GM21786 (cell line): ENCODE measurements at regions not wholly inside any gene's neighbourhood (a gene's known extent, or its start where the extent isn't known, plus 50 kb on each side); places are given as distances from the start of the nearest gene placed in this dataset.
A peak's percentile ranks its signal among the peaks of the same experiment; 100 is the strongest.

Source experiments
- ATAC-seq: cut with Tn5 transposase; IDR thresholded peaks from one replicate; pipeline ENCODE4 v1.9.1; 2021; ENCODE audit not compliant: unreplicated experiment

DNA sequence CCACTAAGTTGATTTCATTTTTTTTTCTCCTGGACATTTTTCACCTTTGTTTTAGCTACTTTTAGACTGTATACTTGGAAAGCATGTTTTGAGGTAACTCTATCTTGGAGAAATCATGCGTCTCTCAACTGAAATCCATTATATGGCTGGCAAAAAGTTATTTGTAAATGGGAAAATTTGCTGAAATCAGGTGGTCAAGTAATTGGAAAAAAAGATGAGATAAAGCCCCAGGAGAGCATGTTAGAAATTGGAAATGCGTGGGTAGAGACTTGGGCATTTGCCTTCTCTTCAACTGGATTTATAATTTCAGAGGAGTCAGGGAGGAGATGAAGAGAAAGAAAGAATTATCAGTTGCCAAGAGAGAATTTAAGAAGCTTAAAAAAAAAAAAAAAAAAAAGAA, 217.1 kb upstream of the MAP3K7 start:
- ATAC-seq: no peak

DNA sequence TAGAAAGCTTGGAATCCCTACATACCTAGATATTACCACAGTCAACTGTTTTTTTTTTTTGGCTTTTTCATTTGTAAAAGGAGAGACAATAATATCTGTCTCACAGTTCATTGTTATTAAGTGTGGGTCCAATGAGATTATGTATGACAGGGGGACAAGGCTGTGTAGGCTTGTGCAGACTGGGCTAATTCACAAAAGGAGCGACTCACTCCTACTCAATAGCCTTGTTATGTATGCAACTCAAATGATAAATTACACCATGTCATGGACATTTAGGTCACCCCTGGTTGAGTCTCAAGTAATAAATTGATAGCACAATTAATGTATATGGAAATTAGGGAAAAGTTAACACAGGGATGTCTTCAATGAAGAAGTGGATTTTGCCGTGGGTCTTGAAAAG, 208.2 kb upstream of the MAP3K7 start:
- no peak for ATAC-seq

DNA sequence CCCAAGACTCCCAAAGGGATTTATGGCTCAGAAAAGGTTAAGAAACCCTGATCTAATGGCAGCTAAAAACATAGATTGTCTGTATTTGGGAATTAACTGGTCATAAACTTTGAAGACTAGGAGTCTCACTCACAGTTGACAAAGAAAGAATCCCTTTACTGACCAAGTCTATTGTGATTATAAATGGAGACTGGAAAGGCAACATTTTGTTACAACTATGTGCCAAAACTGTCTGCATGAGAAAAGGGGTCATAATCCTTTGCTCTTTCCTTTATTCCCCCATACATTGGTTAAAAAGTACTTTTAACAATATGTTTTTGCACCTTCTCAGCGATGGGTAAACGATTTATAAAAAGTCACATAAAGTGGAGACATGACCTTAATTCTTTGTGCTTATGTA, 206.9 kb upstream of the MAP3K7 start:
- no peak for ATAC-seq

DNA sequence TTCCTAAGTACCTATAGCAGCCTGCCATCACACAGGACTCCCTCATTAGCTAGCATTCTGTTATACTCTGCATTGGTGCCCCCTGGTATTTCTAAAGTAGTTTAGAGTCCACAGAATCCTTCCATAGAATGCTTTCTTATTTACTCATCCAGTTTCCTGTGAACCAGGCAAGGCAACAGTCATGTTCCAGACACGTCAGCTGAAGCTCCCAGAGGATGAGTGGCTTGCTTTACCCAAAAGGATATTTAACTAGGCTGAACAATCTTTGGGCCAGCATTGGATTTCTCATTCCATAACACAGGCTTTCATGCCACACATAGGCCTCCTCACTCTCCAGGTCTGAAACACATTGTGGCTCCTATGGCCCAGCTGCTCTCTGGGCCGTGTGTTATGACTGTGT, 203.8 kb upstream of the MAP3K7 start:
- no peak for ATAC-seq

DNA sequence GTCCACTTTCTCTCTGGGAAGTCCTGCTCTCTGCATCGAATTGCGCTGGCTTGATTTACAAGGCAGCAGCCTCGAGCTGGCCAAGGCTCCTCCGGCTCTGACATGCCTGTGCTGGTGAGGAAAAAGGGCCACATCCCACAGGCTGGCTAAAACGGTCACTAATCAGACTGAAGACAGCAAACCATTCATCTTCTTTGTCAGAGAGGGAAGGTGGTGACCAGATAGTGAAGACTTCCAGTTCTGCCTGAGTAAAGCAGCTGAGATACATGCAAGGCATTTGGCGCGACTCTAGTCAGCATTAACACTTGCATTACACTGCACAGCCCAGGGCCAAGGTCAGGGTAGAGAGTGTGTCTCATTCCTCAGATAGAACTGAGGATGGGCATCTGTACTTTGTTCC, 203.2 kb upstream of the MAP3K7 start:
- ATAC-seq: no peak

DNA sequence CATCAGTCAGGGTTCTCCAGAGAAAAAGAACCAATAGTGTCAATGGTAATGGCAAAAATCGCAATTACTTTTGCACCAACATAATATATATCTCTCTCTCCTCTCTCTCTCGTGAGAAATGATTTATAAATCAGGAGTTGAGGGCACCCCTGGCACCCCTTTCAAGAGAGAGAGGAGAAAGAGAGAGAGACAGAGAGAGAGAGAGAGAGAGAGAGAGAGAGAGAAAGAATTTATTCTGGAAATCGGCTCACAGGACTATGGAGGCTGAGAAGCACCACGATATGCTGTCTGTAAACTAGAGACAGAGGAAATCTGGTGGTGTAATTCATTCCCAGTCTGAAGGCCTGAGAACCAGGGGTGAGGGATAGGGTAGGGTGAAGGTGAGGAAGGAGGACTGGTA, 201.9 kb upstream of the MAP3K7 start:
- no peak for ATAC-seq

DNA sequence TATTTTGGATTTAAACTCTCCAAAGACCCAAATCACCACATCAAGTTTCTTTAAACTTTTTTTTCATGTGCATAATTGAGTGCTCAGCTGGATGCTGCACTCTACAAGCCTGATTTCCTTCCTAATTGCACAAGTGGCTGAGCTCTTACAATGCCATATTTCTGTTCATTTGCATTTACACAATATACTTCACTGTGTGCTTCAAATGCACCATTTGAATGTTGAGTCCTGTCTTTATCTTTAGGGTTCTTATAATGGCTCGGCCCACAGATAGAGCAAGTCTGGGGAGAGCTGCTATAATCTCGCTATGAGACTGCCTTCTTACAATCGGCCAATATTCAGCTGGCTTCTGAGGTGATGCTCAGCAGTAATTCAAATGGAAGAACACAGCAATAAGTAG, 200.6 kb upstream of the MAP3K7 start:
- no peak for ATAC-seq

DNA sequence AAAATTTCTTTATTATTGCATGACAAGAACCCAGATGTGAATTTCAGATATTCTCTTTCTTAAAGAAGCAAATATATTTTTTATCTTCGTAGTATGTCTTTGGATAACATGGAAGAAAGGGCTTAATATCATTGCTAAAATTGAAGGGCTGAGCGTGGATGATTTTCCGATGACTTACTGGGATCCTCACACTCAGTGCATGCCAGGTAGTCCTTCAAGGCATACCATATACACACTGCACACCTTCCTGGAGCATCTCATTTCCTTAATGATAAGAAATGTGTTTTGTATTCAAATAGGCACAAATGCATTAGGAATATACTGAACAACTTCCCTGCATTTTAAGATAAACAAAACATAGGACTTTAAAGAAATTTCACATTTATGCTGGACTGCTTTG, 193.9 kb upstream of the MAP3K7 start:
- ATAC-seq: no peak

DNA sequence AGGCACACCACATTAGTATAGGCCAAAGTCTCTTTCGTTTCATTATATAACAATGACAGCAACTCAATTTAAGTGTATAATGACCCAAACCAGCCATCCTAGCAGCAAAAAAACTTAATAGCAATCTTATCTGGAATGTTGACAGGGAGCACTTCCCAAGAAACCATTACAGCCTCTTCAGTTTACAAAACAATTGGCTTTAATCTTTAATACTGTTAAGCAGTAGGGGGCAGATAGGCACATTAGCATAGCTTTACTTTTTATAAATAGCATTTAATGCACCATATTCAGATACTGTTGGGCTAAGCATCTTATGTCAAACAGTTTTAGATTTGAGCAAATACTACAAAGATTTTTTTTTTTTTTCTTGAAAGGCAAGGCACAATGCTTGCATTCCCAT, 193.3 kb upstream of the MAP3K7 start:
- ATAC-seq: no peak

DNA sequence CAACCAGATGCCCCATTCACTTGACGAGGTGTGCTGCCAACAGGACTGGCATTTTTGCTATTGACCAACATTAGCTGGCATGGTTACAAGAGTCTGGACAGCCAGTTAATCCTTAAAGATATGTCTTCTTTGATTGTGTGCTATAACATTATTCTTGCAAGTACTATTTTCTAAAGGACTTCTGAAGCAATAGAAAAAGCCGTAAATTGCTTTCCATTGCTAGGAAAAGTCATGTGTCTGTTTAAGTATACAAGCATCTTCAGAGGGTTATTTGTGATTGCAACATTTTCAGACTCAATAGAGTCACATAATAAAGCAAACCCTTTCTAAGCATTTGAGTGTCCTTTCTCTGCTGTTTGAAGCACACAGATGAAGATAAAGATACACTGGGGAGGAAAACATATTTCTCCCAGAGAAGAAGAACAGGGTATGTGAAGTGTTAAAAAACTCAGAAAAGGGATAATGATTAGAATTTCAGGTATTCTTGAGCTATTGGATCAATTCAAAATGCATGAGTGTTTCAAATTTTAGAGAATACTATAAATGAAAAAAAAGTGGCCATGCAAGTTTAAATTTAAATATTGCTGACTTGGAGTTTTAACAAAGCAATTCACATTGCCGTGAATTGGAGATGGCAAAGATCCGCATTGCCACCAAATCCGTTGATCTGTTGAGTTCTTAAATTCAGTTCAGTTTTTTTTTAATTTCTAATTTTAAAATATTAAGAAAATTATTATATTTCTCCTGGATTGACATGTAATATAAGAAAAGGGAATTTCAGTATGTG, 191.7 kb upstream of the MAP3K7 start:
- no peak for ATAC-seq

DNA sequence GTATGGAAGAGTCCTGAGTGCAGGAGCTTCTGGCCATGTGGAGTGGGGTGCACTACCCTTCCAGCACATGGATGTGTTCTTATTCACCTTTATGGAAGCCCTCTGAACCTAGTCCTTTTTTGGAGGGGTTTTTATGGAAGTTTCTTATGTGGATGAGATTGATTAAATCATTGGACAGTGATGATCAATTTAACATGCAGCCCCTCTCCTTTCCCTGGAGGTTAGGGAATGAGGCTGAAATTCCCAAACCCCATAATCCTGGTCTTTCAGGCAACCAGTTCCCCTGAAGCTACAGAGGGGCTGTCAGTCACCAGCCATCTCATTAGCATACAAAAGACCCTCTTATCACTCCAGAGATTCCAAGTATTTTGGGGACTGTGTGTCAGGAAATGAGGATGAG, 183.9 kb upstream of the MAP3K7 start:
- no peak for ATAC-seq

DNA sequence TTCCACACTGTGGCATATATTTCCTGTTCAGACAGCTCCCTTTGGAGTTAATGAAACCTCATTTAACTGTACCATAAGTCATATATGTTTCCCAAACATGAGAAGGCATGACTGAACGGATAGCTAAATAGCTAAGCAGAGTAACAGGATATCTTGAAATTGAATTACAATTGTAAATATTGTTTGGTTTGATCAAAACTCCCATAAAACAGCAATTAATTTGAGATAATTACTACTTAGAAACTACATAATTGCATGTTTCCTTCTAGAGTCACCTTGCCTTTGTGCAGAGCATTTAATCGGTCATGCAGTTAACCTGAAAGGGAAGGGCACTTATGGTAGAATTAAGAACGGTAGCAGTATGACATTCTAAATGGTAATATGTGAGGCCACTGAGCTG, 179.0 kb upstream of the MAP3K7 start:
- ATAC-seq: no peak

DNA sequence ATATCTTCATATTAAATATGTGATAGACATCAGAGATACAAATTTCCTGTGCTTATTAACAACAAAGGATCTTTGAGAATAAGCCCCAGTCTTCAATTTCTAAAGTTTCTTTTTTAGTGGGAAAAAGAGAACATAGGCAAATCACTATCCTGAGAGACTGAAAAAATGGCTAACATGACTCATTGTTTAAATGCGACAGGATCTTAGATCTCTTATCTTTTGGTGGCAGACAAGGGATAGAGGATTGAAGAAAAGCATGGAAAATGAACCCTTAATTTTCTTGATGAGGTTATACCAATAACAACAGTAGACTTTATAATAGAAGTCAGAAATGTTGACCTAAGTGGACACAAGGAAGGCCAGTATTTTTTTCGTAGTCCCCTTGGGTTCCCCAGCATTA, 178.6 kb upstream of the MAP3K7 start:
- ATAC-seq: no peak

DNA sequence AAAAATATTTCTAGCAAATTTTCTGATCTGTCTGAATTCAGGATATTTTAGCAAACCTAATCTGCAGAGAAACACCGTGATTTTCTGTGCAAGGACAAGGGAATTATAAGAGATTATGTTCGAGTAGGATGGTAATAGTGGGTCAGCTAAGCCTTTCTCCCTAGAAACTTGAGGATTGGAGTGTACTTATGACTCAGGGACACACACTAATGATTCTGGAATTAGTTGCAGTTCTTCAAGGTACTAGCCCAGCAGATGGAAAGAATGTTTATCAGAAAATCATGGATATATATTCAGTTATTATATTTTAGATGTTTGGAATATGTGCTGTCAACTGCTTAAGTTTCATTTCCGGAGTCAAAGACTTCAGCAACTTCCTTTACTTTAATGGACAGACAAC, 177.1 kb upstream of the MAP3K7 start:
- no peak for ATAC-seq

DNA sequence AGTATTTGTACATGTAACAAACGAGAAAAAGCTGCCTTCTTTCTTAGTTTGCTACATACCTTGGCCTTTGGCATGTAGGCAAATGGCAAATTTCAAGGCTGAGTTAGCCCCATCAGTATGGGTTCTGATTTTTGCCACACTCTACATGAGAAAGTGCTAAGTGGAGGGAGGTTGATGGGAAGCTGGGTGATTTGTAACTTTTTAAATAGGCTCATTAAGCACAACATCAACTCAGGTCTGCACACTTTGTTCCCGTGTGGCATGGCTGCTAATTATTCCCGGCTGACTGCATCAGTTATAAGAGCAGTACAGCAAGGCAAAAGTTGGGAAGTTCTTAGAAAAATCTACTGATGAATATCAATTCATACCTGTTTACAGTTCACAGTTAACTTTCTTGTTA, 172.8 kb upstream of the MAP3K7 start:
- no peak for ATAC-seq

DNA sequence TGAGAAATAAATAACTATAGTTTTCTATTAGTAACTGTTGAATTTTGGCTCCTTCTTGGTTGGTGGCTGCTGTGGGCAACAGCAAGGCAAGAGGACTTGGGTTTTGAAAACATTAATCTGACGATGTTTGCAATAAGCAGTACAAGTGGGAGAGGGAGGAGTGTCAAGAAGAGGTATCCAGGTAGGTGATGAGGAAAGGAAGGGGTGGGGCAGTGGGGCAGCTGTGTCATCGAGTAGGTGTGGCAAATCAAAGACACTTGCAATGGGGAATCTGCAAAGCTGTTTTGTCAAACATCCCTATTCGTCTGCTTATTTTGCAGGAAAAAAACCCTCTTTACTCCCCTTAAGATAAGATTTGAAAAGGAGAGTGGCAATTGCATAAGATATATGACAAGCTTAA, 171.9 kb upstream of the MAP3K7 start:
- ATAC-seq: no peak

DNA sequence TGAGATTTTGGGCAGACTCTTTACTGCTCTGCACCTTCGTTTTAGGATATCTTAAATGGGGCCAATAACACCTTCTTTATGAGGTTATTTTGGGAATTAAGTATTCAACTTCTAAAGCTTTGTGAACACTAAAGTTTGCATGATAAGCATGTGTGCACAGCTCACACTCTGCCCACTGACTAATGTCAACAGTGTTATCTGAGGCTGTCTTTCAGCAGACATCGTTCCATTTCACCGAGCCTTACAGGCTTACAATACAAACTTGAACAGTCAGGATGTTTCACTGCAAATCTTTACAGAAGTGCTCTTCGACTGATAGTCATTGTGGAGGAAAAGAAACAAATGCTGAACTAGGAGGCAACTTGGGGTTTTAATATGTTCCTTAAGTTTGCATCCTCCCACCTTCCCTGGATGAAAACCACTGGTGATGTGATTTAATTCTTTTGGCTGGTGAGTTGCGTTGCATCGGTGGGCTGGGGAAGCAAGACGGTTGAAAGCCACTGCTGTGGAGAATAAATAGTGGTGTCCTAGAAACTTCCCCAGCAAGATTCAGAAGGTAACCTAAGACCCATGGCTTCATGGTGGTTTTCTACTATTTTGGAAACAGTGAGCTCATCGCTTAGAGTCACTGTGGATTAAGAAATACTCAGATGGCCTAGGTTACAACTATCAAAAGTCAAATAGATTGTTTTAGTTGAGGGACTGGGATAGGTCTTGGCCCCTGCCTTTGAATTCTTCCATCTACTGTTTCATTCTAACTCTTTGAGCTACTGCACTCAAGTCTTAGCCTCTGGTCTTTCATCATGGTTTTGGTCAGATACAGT, 167.2 kb upstream of the MAP3K7 start:
- ATAC-seq: no peak

DNA sequence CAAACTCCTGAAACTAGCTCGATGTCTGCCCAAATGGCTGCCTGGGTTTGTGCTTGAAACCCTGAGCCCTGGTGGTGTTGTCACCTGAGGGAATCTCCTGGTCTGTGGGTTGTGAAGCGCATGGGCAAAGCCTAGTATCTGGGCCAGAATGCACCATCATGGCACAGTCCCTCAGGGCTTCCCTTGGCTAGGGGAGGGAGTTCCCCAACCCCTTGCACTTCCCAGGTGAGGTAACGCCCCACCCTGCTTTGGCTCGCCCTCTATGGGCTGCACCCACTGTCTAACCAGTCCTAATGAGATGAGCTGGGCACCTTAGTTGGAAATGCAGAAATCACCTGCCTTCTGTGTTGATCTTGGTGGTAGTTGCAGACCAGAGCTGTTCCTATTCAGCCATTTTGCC, 152.9 kb upstream of the MAP3K7 start:
- no peak for ATAC-seq

DNA sequence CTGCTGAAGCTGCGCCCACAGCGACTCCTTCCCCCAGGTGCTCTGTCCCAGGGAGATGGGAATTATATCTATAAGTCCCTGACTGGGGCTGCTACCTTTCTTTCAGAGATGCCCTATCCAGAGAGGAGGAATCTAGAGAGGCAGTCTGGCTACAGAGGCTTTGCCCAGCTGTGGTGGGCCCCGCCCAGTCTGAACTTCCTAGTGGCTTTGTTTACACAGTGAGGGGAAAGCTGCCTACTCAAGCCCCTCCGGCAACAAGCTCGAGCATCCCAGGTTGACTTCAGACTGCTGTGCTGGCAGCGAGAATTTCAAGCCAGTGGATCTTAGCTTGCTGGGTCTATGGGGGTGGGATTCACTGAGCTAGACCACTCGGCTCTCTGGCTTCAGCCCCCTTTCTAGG, 152.5 kb upstream of the MAP3K7 start:
- ATAC-seq: no peak

DNA sequence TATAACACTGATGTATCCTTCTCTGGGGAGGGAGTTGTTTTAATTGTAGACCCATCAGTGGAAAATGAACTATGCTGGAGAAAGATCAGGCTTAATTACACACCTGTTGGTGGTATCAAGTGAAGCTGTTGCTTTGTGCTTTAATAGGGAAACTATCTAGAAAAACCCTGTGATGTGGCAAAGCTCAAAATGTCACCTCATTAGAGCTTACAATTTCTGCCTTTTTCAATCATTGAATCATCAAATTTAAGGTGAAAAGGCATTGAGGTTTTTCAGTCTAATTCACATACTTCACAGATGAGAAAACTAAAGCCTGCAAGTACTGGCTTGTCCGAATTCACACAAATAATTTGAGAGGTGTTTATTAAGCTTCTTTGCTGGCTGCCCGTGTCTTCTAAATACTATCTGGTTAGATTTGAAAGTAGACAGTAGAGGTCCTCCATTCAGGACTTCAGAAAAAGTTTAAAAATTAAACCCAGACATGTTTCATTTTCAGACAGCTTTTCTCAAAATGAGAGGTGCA, 143.3 kb upstream of the MAP3K7 start:
- peak; percentile 88 for ATAC-seq

DNA sequence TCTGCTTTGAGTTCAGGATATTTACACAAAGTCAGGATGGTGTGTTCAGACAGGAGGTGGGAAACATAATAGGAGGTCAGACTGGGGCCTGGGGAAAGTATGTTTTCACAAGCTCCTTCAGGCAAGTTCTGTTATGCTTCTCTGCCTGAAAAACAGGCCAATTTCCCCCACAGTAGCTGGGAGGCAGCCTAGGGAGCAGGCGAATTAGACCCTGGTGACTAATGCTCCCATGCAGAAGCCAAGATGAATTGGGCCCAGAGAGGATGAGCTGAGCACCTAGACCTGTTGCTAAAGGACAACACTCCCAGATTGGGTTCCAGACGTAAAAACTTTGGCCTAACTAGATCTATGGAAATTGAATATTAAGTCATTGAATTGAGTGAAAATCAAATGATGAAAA, 142.2 kb upstream of the MAP3K7 start:
- no peak for ATAC-seq

DNA sequence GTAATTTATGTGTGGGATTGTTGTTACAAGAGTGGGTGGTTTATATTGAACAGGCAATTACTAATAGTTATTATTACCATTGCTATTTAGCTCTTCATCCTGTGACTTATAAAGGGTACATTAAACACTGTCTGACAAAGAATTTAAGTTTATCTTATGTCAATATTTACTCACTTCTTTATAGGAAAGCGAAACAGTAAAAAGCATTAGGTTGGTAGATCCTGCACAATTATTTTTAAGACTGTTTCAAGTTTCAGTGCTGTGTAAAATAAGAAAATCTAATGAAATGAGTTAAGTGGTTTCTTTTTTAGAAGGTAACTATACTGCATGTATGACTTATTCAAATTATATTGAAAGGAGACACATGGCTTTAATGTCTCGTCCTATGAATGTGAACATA, 135.8 kb upstream of the MAP3K7 start:
- ATAC-seq: no peak
